ENCODE measurements at regions not wholly inside any gene's neighbourhood (a gene's known extent, or its start where the extent isn't known, plus 50 kb on each side); places are given as distances from the start of the nearest gene placed in this dataset.

DNA sequence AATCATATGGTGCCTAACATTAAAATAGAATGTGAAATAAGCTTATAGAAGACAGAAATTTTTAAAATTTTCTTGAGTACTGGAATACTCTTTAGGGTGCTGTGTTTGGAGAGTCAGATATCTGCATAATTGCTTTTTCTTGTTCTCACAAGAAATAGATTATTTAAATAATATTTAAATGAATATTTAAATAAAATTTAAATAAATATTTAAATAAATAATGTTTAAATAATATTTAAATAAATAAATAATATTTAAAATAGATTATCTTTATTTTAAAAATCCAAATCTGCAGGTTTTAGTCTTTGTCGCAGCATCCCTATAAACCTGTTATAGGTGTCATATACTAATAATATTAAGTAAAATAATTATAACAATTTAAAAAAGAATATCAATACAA is 1589.4 kb downstream of the MAT2B start:
- H3K4me3 ChIP-seq (ENCODE audit: low read depth, low read length), result no peak overlapping the region
- DNase-seq (ENCODE audit: low read depth), result no peak
- TF ChIP-seq CTCF (IDR thresholded peaks at IDR 0.05; ENCODE audit: insufficient read depth, low read length), result no peak

DNA sequence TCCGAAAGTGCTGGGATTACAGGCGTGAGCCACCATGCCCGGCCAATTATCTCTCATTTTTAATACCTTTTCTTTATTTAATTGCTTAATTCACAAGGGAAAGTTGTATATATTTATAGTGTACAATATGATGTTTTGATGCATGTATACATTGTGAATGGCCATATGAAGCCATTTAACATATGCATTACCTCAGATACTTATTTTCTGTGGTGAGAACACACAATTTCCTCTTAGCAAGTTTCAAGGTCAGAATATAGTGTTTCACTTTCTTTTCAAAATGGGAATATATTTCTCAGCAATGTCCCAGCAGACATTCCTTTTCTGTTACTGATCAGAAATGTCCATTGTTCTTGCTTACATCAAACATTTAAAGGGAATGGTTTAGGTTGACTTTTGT is 1596.3 kb downstream of the MAT2B start:
- TF ChIP-seq CTCF (IDR thresholded peaks at IDR 0.05; ENCODE audit: insufficient read depth, low read length), result no peak
- DNase-seq (ENCODE audit: low read depth), result no peak

DNA sequence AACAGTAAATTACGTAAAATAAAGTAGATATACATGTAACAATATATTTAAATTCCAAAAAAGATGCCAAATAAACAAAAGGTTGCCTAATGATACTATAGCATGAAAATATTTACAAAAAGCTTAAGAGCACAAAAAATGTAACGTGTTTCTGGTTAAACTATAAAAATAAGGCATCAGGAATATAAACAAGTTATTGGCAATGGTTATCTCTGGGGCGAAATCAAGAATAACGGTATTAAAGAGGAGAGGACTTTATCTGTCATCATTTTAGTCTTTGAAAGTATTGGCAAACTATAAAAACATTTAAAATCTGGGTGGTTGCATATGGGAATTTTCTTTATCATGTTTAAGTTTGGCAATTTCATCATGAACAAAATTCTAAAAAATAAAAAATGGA is 1599.2 kb downstream of the MAT2B start:
- DNase-seq (ENCODE audit: low read depth), result no peak
- no peak overlapping the region for H3K4me3 ChIP-seq (ENCODE audit: low read depth, low read length)
- no peak for TF ChIP-seq CTCF (IDR thresholded peaks at IDR 0.05; ENCODE audit: insufficient read depth, low read length)

More for the DNA sequence above, 1596.3 kb downstream of the MAT2B start:
- no peak overlapping the region for H3K4me3 ChIP-seq (ENCODE audit: low read depth, low read length)

DNA sequence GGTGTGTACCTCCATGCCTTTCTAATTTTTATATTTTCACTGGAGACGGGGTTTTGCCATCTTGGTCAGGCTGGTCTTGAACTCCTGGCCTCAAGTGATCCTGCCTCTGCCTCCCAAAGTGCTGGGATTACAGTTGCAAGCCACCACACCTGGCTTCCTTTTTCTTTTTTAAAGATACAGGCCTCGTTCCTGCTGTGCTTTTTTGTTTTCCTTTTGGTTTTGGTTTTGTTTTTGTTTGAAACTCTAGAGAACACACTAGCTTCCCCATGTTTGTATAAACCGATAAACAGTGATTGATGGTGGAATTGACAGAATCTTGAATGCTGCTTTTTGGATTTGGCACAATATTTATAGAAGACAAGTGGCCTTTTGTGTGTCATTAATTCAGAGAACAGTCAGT is 1603.4 kb downstream of the MAT2B start:
- H3K4me3 ChIP-seq (ENCODE audit: low read depth, low read length), result no peak overlapping the region
- no peak for DNase-seq (ENCODE audit: low read depth)
- TF ChIP-seq CTCF (IDR thresholded peaks at IDR 0.05; ENCODE audit: insufficient read depth, low read length), result no peak

GRCh38 chr5:165119175-165119574 is 1613.8 kb downstream of the MAT2B start:
- no peak overlapping the region for H3K4me3 ChIP-seq (ENCODE audit: low read depth, low read length)
- DNase-seq (ENCODE audit: low read depth), result no peak
- no peak for TF ChIP-seq CTCF (IDR thresholded peaks at IDR 0.05; ENCODE audit: insufficient read depth, low read length)

DNA sequence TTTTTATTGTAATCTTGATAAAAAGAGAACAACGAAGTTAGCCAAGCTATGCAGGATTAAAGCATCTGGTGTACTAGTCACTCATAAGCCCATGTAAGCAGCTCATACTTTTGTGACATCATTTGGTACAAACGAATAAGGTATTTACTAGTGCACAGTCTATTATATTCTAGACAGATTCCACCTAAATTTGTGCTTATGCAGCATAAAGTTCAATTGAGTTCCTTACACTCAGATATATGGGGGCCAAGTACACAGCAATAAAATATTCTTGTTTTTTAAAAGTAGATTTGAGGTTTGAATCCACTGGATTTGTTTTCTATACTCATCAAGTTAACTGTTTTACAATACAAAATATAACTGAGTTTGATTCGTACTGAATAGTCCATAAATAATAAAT is 1621.2 kb downstream of the MAT2B start:
- no peak overlapping the region for H3K4me3 ChIP-seq (ENCODE audit: low read depth, low read length)
- no peak for DNase-seq (ENCODE audit: low read depth)
- TF ChIP-seq CTCF (IDR thresholded peaks at IDR 0.05; ENCODE audit: insufficient read depth, low read length), result no peak

GRCh38 chr5:165127941-165128340 is 1622.5 kb downstream of the MAT2B start:
- TF ChIP-seq CTCF (IDR thresholded peaks at IDR 0.05; ENCODE audit: insufficient read depth, low read length), result no peak
- no peak for DNase-seq (ENCODE audit: low read depth)
- H3K4me3 ChIP-seq (ENCODE audit: low read depth, low read length), result no peak overlapping the region
